GM18519 (cell line): ENCODE measurements at regions not wholly inside any gene's neighbourhood (a gene's known extent, or its start where the extent isn't known, plus 50 kb on each side); places are given as distances from the start of the nearest gene placed in this dataset.

Experiments
- ATAC-seq: cut with Tn5 transposase; IDR thresholded peaks from one replicate; pipeline ENCODE4 v1.9.1; 2021; ENCODE audit warnings: mild to moderate bottlenecking, moderate library complexity; ENCODE audit not compliant: unreplicated experiment, low FRiP score

DNA sequence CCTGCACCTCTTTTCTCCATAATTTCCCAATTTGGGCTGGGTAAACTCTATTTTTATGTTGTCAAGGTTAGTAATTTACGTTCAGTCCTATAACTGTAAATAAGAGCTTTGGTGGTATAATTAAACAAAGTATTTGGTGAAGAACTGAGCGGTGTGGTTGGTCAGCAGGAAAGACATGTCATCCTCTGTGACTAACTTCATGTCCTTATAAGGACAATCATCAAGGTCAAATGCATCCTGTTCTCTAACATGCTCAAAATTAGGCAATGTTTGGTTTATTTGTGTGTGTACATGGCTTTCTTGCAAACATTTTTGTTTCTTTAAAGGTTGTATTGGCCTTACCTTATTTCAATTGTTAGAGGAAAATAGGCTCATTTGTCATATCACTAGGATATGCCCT, 121.5 kb upstream of the NABP1 start:
- ATAC-seq, result no peak

DNA sequence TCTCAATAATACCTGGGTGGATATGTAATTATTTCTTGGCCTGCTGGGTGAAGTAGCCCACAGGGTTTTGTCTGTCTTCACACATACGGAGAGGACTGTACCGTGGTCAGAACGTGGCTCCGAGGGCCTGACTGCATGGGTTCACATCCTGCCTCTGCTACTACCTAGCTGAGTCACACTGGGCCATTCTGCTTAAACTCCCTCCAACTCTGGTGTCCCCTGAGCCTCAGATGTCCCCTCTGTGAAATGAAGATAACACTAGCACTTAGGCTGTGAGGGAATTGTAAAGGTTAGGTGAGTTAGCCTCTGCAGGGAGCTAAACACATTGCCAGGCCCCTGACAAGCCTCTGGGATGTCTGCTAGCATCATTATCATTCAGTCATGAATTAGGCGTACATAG, 120.1 kb upstream of the NABP1 start:
- no peak for ATAC-seq

DNA sequence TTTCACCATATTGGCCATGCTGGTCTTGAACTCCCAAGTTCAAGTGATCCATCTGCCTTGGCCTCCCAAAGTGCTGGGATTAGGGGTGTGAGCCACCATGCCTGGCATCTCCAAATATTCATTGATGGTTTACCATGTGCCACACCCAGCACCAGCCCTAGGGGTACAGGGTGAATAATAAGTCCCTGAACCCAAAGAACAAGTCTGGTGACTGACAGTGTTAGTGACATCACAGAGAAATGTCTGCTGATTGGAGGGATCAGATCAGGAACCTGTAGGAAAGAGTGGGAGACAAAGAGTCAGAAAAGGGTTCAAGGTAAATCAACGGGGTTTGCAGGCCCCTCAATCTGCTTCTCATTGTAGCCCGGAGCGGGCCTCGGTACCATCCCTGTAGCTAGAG, 118.4 kb upstream of the NABP1 start:
- ATAC-seq, result no peak

DNA sequence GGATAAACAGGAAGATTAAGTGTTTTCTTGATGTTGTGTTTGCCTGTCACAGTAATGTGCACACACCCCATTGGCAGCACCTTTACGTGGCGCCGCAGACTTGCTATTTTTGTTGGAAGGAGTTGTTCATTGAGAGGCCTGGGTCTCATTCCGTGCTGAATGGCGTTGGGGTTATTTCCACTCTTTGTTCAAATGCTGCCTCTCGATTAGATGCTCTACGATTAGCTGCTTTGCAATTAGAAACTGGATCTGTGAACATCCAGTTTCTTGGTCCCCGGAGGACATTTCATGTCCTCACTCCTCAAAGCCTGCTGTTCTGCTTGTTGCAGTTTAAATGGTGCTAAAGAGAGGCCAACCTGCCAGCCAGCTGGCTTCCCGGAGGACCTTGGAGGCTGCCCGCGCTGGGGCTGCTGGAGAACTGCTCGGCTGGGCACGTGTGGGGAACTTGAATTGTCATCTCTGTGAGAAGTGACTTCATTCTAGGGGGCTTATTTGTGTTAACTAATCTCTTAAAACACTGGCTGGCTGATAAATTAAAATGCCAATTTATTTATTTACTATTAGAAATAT, 117.4 kb upstream of the NABP1 start:
- ATAC-seq, result no peak

DNA sequence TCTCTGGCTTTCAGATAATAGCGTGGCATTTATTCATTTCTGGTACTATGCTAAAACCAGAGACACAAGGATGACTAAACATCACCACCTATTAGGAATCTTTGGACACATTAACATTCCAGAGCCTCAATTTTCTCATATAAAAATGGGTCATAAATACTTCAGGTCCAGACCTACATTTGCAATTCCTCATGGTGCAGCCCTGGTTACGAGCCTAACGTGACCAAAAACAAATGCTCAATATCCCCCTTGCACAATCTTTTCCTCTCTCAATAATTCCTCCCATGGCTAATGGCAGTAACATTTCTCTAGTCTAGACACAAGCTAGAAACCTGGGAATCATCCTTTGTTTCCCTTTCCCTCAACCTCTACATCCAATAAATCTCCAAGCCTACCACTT, 112.8 kb upstream of the NABP1 start:
- ATAC-seq, result no peak

DNA sequence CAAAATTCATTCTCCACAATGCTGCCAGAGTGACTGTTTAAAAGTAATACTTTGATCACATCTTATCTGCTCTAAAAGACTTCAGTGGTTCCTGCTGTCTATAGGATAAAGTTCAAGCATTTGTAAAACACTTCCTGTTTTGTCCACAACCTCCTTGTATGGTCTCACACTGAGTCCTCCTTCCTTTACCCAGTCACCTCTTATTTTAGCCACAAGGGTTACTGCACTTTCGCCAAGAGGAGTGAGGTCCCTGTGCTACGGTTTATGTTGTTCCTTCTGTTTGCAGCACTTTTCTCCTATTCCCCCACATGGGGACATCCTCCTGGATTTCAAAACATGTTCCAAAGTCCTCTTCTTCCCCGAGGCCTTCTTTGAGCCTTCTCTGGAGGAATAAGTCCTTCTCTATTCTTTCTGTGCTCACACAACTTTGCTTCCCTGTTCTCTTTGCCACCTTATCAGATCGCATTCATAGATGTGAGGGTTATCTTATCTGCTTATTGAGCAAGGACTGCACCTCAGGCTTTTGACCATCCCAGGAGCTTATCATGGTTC, 112.2 kb upstream of the NABP1 start:
- peak; percentile 61 for ATAC-seq

DNA sequence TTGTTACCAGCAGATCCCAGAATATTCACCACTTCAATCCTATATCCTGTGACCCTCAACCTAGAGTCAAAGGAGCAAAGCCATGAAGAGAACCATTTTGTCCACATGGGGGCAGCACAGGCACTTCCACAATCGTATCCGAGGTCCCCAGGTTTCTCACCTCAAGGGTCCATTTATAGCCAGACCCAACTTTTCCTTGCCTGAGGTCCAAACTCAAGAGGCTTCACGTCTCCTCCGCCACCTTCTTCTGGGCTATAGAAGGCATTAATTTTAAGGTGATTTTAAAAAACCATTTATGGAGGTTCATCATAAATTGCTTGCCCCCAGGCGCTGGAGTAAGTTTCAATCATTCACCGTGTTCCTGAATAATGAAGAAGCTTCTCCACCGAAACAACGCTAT, 111.6 kb upstream of the NABP1 start:
- ATAC-seq, result peak; percentile 53

DNA sequence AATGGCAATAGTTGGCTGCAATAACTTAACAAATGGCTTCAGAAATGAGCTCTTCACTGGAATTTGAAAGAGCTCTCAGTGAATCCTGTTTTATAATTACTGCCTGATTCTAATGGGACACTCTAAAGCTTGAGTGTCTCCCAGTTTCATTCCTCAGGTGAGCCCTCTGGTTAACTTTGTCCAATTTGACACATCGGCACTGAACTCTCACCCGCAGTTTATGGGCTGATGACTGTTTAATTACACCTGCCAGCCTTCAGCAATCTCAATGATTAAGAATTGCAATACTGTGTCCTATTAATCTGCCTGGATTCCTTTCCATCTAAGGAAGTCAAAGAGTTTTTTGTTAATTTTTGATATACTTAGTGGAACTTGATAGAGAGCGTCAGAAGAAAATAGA, 110.7 kb upstream of the NABP1 start:
- ATAC-seq, result no peak

DNA sequence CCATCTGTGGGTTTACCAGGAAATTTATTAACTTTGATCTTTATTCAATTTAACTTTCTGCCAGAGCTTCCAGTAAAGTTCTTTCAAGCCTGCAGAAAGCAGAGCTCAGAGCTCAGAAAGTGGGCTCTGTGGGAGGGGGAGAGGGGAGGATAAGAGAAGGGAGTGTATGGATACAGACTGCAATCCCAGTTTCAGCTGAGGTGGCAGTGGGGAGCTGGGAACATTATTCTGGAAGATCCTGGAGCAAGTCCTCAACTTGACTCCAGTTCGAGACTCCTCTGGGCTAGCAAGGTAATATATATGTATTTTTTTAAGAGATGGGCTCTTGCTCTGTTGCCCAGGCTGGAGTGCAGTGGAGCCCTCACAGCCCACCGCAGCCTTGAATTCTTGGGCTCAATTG, 108.9 kb upstream of the NABP1 start:
- ATAC-seq, result no peak

DNA sequence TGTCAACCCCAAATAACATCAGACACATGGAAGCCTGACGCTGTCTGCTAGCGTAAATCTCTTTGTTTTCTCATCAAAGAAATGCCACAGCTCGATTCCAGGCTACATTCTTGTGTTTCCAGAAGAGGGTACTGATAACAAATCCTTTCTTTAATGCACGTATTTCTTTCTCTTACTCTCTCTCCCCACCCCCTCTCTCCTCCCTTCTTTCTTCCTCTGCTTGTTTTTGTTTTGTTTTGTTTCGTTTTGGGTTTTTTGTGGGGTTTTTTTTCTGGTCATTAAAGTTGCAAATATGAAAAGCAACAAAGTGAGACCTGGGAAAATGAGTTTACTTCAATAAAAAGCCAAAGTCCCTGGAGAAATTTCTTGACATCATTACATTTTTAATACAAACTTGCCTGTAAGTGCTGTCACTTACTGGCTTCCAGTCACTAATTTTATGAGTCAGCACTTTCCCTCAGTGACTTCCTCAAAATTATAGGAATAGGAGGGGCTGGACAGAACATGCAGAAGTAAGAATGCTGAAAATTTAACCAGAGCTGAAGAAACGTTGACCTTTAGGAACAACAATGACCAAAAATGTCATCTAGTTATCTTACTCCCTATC, 106.7 kb upstream of the NABP1 start:
- no peak for ATAC-seq

DNA sequence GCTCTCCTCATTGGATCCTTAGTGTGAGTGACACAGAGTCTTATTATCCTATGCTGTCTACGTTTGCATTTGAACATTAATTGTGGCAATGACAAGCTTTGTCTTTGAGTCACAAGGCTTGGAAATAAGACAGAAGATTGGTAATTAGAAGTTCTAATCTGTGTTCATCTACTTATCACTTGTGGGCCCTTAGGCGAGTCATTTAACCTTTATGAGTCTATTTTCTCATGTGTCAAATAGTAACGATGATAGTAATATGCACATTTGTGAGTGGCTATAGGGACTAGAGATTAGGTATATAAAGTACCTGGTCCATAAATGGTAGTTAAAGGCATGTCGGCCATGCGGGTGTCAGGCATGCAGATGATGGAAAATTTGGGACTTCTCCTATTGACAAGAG, 105.6 kb upstream of the NABP1 start:
- ATAC-seq, result no peak

DNA sequence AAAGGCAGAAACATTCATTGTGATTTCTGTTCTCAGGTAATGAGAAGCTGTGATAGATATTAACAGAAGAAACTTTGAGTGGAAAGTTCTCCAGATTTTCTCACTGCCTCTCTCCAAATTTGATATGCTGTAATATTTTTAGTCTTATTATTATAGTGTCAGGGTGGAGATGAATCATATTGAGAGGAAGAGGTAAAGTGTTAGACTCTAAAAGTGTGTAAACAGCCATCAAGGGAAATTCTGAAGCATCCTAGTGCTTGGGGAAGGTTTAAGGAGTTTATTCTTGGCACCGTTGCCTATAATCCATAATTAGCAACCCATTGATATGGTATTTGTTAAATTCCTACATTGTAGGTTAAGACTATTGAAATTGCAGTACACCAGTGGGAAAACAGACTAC, 104.7 kb upstream of the NABP1 start:
- no peak for ATAC-seq

DNA sequence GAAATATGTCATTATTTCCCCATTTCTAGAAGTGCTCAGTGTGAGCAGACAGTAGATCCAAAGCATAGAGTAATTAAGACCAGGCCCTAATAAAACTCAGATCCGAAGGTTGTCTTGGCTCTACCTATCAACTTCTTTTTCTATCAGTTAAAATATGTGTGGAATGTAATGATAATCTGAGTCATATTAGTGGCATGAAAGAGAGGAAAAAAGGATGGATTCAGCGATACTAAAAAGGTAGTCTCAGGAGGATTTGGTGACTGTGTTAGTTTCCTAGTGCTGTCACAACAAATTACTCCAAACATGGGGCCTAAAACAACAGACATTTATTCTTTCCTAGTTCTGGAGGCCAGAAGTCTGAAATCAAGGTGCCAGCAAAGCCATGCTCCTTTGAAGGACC, 103.7 kb upstream of the NABP1 start:
- no peak for ATAC-seq

DNA sequence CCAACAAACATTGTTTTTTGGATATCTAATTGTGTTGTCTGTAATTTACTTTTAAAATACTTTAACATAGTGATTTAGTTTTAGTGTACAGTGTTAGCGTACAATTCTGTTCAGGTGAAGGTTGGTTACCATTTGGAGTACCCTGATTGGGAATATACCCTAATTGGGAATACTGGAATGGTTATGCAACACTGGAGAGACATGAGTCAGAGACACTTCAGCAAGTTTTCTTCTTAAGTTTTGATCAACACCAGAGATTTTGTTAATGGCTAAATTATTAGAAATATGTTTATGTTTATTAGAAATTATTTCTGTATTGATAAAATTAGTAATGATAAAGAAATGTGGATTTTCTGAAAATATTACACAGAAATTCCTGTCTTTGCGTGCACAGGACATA, 100.3 kb upstream of the NABP1 start:
- ATAC-seq, result no peak

DNA sequence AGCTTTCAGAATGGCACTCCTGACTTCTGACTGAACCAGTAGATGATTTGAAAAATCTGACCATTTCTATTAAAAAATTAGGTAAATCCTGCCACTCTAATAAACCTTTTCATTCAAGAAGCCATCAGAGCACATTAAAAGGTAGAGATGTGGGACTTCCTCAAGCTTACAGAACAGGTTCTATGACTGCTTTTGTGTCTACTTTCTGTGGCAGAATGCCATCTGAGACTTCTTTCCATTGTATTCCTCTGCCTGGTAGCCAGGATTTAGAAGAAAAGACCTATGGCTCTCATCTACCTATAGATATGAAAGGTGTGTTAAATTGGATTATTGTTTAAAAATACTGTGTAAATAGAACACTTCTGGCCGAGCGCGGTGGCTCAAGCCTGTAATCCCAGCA, 99.9 kb upstream of the NABP1 start:
- ATAC-seq, result no peak

DNA sequence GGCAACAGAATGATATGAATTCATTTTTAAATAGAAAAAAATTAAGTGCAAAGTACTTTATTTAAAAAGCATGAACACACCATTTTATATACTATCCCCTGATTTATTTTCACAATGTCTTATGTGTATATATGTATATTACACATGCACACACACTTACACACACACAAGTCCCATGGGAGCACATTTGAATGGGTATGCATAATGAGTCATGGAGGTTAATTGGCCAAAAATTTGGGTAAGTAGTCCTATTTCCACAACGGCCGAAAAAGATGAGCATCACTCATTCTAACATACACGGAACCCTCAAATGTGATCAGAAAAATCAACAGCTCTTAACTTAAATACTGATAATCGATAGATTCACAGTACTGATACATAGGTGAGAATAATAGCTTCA, 97.4 kb upstream of the NABP1 start:
- ATAC-seq, result no peak

DNA sequence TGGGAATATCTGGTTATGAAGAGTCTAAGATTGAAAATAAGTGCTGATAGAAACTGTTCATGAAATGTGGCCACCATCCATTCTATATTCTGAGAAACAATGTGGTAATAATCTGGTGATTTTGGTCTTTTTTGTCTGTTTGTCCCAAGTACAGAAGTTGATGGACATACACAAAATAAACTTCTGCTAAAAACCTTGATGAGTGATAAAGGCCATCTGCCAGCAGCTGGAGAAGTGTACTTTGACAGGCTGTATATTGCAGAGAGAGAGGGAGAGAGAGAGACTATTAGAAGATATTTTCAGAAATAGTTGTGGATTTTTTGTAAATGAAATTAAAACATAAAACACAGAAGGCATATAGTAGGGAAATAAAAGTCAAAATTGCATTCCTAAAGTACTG, 96.9 kb upstream of the NABP1 start:
- no peak for ATAC-seq

DNA sequence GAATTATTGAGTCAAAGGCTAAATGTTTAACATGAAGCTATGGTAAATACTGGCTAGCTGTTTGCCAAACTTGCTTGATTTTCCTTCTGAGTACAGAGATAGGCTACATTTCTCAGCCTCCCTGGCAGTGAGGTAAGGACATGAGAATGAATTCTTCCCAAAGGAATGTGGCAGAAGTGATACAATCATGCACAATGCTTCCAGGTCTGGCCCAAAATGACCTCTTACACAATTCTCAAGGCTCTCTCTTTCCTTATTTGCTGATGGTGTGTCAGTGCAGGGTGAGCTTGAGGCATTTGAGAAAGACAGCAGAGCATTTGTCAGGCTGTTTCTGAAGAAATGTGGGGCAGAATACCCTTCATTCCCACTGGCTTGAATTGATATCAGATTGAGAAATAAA, 95.6 kb upstream of the NABP1 start:
- no peak for ATAC-seq

DNA sequence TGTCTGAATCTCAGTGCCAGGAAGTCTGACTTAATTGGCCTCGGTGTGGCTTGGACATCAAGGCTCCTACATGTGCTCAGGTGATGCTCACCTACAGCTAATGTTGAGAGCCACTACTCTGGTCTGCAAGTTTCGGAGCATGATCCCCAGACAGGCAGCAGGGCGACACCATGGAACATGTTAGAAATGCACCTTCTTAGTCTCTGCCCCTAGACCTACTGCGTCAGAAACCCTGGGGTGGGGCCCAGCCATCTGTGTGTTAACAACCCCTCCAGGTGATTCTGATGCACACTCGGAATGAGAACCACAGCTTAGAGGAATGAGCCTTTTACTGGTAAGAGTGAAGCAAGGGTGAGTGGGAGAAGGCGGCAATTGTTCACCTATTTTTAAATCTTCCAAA, 86.9 kb upstream of the NABP1 start:
- no peak for ATAC-seq

DNA sequence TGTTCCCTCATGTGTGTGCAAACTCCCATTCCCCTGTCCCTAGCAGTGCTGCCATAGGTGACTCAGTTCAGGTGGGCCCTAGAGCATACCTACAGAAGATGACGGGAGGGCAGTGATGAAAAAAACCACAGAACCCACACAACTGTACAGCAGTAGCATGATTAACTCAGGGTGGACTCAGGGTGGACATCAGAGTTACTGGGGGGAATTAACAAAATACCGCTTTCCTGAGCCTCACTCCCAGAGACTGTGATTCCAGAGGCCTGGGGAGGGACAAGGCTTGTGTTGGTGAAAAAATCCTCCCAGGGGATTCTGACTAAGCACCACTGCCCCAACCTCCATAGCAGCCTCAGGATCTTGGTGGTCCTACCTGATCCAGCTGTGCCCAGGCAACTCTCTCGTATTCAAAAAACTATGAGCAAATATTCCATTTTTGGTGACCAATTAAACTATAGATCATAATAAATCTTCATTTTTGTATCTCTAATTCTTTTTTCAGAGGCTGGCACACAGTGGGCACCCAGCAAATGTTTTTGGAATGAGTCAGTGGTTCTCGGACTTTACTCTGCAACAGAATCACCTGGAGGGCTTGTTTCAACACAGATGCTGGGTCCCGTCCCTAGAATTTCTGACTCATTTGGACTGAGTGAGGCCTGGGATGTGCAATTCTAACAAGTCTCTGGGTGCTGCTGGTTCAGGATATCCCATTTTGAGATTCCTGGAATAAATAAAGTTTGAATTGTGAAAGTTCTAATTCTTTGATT, 84.1 kb upstream of the NABP1 start:
- no peak for ATAC-seq

DNA sequence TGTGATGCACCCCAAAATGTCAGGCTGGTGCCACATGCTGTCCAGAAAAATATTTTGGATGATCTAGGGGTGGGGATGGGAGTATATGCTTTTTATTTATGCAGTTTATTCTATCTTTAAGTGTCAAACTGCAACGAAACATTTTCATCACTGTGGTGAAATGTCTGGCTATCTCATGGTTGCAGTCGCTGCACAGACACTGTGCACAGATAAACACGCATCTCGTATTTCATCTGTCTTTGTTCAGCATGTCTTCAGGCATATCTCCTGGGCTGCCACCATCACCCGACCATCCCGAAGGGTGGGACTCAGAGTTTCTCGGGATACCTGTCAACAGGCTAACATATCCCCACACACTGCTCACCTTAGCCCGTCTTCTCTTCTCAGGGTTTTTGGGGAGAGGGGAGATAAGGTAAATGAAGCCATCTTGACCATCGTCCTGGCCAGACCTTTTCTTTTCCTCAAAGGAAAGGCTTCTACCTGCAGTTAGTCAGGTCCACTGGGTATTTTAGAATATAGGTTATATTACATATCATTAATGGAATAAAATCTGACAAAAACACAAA, 80.7 kb upstream of the NABP1 start:
- no peak for ATAC-seq

DNA sequence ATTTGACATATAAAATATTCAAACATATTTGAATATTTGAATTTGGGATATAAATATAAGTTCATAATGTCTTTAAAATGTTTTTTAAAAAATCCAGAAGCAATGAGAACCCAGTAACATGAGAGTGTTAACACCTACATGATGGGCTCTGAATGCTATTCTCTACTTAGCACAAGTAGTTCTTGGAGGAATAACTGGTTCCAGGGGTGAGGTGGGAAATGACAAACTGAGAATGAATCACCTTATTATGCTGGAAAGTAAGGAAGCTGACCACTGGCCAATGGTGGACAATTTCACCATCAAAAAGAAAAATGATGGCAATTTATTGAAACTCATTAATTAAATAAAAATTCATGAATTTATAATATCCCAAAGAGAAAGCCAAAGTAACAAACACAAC, 79.6 kb upstream of the NABP1 start:
- no peak for ATAC-seq
